Uterus (tissue), 2 donors: ENCODE measurements at regions not wholly inside any gene's neighbourhood (a gene's known extent, or its start where the extent isn't known, plus 50 kb on each side); places are given as distances from the start of the nearest gene placed in this dataset.

ENCODE experiments used
- POLR2A ChIP-seq, 2 donors: fragments of 450-650 bp; IDR thresholded peaks; one replicate each; pipeline ENCODE4 v1.6.1; 2016; ENCODE audit warnings: antibody characterized with exemption in 2 of 2, mild to moderate bottlenecking in 1 of 2, moderate library complexity in 1 of 2
- TF ChIP-seq, protein P1 (sequence below), 4 experiments: fragments of 200-600 bp in 2 of 4; fragments of 450-650 bp in 2 of 4; sonication (generic) in 2 of 4; IDR thresholded peaks; one replicate each; pipeline ENCODE4 v1.5.1; 2016 to 2019; ENCODE audit warnings: antibody characterized with exemption in 4 of 4, mild to moderate bottlenecking in 2 of 4, moderate library complexity in 1 of 4

GRCh38 chr11:29075726-29076125 lies 941.1 kb downstream of the KCNA4 start:
- no peak for TF ChIP-seq POLR2A (IDR thresholded peaks at IDR 0.05)
- TF ChIP-seq, protein P1, sequence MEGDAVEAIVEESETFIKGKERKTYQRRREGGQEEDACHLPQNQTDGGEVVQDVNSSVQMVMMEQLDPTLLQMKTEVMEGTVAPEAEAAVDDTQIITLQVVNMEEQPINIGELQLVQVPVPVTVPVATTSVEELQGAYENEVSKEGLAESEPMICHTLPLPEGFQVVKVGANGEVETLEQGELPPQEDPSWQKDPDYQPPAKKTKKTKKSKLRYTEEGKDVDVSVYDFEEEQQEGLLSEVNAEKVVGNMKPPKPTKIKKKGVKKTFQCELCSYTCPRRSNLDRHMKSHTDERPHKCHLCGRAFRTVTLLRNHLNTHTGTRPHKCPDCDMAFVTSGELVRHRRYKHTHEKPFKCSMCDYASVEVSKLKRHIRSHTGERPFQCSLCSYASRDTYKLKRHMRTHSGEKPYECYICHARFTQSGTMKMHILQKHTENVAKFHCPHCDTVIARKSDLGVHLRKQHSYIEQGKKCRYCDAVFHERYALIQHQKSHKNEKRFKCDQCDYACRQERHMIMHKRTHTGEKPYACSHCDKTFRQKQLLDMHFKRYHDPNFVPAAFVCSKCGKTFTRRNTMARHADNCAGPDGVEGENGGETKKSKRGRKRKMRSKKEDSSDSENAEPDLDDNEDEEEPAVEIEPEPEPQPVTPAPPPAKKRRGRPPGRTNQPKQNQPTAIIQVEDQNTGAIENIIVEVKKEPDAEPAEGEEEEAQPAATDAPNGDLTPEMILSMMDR (IDR thresholded peaks at IDR 0.05): no peak
